GM10248 (cell line): ENCODE measurements at regions not wholly inside any gene's neighbourhood (a gene's known extent, or its start where the extent isn't known, plus 50 kb on each side); places are given as distances from the start of the nearest gene placed in this dataset.

Experiments
- CTCF ChIA-PET: fragments of 300-600 bp; sonication (Branson Sonifier 250); formaldehyde crosslinking; extraction: SDS; loops from one replicate; lab custom pipeline; 2021; ENCODE audit warnings: antibody characterized with exemption; lab: Yijun Ruan, JAX
- POLR2A ChIA-PET: fragments of 350-650 bp; sonication (Branson Sonifier 250); formaldehyde crosslinking; extraction: SDS; loops from one replicate; lab custom pipeline; 2020; ENCODE audit warnings: antibody characterized with exemption; lab: Yijun Ruan, JAX
- DNase-seq: peaks from one replicate; pipeline ENCODE4 v3.0.0; 2012; ENCODE audit errors: extremely low spot score
- TF ChIP-seq, protein P1 (sequence below): IDR thresholded peaks from 2 replicates; pipeline ENCODE4 v1.5.1; 2012; ENCODE audit warnings: mild to moderate bottlenecking, low read depth; ENCODE audit errors: extremely low read depth, missing control alignments, control extremely low read depth

DNA sequence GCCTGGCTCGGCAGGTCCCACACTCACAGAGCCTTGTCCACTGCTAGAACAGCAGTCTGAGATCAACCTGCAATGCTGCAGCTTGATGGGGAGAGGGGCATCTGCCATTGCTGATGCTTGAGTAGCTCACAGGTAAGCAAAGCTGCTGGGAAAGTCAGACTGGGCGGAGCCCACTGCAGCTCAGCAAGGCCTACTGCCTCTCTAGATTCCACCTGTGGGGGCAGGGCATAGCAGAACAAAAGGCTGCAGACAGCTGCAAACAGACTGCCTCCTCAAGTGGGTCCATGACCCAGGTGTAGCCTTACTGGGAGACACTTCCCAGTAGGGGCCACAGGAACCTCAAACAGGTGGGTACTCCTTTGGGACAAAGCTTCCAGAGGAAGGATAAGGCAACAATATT is 110.6 kb upstream of the ADAMTS3 start:
- ChIA-PET POLR2A (no interaction called here), CTCF (no interaction called here)
- DNase-seq: no peak
- TF ChIP-seq, protein P1, sequence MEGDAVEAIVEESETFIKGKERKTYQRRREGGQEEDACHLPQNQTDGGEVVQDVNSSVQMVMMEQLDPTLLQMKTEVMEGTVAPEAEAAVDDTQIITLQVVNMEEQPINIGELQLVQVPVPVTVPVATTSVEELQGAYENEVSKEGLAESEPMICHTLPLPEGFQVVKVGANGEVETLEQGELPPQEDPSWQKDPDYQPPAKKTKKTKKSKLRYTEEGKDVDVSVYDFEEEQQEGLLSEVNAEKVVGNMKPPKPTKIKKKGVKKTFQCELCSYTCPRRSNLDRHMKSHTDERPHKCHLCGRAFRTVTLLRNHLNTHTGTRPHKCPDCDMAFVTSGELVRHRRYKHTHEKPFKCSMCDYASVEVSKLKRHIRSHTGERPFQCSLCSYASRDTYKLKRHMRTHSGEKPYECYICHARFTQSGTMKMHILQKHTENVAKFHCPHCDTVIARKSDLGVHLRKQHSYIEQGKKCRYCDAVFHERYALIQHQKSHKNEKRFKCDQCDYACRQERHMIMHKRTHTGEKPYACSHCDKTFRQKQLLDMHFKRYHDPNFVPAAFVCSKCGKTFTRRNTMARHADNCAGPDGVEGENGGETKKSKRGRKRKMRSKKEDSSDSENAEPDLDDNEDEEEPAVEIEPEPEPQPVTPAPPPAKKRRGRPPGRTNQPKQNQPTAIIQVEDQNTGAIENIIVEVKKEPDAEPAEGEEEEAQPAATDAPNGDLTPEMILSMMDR: no peak

DNA sequence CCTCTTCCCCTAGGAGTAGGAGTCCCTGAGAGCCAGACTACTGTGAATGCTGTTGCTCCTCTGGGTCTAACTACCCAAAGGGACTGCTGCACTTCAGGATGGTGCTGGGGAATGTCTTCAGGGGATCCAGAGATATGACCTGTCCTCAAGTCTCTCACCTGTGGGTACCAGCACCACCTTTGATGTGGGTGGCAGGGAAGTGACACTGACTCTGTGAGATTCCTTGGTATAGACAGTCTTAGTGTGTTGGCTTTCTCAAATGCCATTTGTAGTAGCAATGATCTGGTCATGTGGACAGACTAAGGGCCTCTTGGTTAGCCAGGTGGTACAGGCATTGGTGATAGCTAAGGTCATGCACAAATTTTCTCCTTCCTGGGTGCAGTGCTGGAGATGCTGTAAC is 108.9 kb upstream of the ADAMTS3 start:
- DNase-seq: no peak
- POLR2A ChIA-PET: no interaction called here
- TF ChIP-seq, protein P1: no peak
- CTCF ChIA-PET: no interaction called here

DNA sequence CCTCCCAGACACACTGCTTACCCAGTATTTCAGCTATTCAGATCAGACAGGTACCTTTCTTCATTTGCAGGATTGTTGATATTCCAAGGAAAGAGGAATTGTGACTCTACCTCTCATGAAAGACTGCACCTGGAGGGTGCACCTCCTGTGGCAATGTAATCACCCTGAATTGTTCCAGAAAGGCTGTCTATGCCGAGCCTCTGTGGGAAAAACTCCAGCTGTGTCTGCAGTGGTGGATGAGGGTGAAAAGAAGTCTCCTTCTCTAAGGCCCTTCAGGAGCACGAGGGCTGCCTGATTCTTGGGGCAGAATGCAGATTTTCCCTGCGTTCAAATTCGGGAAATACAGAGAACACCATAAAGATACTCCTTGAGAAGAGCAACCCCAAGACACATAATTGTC is 108.2 kb upstream of the ADAMTS3 start:
- CTCF ChIA-PET: no interaction called here
- TF ChIP-seq, protein P1: no peak
- POLR2A ChIA-PET: no interaction called here

DNA sequence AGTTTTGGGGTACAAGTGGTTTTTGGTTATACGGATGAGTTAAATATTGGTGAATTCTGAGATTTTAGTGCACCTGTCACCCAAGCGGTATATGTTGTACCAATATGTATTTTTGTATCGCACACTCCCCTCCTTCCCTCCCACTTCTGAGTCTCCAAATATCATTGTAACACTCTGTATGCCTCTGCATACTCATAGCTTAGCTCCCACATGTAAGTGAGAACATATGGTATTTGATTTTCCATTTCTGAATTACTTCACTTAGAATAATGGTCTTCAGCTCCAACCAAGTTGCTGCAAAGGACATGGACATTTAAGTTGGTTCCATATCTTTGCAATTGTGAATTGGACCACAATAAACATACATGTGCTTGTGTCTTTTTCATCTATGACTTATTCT is 103.0 kb upstream of the ADAMTS3 start:
- ChIA-PET POLR2A (no interaction called here), CTCF (no interaction called here)

More for the DNA sequence above, 108.2 kb upstream of the ADAMTS3 start:
- no peak for DNase-seq

DNA sequence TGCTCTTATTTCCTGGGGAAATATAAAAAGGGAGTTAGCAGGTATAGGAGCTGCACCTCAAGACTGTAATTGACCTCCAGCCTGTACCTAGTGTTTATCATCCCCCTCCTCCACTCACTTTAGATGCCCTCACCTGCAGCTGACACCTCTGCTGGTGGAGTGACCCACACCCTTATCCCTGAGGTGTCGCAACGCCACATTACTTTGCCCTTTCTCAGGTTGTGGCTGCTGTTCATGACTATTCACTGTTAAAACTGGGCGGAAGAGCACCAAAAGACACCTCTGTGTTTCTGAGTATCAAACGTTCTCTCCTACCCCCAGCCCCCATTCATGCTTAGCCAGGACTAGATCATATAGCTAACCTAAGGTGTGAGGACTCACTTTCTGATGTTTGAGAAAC is 101.5 kb upstream of the ADAMTS3 start:
- no peak for DNase-seq
- ChIA-PET CTCF (interaction anchor here (1.3 kb wide), 1 partner anchor 20 kb away, joined by 3 read pairs; no protein-coding TSS in a partner anchor), POLR2A (no interaction called here)
- TF ChIP-seq, protein P1: no peak

More for the DNA sequence above, 103.0 kb upstream of the ADAMTS3 start:
- no peak for DNase-seq
- TF ChIP-seq, protein P1: no peak

DNA sequence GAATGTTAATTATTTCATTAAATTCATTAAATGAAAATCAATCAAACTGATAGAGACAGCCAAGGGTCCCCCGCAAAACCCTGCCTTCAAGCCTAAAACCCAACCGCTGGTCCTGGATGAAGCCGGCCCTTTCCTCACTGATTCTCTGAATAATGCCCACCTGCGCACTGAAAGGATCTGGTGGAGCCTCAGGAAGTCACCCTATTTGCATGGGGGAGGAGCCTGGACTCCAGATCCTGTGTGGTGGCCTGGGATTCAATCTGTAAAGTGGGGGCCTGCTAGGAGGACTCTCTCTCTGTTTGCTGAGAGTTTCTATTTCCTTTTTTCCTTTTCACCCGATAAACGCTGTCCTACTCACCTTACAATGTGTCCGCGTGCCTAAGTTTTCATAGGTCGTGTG is 97.9 kb upstream of the ADAMTS3 start:
- ChIA-PET POLR2A (no interaction called here), CTCF (no interaction called here)
- TF ChIP-seq, protein P1: no peak
- DNase-seq: no peak

DNA sequence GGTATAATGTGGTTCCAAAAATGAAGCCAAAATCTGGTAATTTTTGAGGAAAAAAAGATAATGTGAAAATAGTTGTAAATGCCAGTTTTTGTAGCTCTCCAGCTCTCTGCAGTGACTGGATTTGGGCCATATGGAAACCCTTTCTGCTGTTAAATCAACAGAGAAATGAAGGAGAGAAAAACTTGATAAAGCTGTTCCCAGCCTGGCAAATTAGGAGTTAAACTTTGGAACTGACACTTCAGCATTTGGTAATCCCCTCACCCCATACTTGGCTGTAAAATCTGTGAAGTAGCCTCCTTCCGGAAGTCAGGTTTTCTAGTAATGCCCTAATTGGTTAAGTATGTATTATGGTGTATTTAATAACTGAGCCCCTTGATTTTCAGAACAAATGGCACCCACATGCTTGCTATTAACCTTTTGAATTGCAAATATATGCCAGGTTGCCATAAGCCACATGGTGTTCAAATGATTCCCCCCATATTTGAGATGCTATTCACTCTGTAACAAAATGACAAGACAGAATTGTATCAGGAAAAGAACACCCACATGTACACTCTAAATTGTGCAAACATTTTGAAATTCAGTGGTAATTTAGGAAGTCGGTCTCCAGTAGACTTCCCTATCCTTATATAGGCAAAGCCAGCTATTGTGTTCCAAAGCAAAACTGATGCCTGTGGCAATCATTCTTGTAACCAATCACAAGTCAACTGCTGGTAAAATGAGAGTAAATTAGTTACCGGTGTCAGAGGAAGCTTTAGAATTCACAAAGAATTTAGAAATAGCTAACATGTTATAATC is 96.3 kb upstream of the ADAMTS3 start:
- TF ChIP-seq, protein P1: no peak
- CTCF ChIA-PET: no interaction called here
- POLR2A ChIA-PET: no interaction called here
- DNase-seq: no peak
